HG02885 (cell line): ENCODE measurements at regions not wholly inside any gene's neighbourhood (a gene's known extent, or its start where the extent isn't known, plus 50 kb on each side); places are given as distances from the start of the nearest gene placed in this dataset.

Experiments used
- ATAC-seq: cut with Tn5 transposase; IDR thresholded peaks from one replicate; pipeline ENCODE4 v1.9.1; 2021; ENCODE audit warnings: mild to moderate bottlenecking; ENCODE audit not compliant: unreplicated experiment, poor library complexity

GRCh38 chr2:134177351-134177931 is 76.4 kb upstream of the MGAT5 start:
- no peak for ATAC-seq

DNA sequence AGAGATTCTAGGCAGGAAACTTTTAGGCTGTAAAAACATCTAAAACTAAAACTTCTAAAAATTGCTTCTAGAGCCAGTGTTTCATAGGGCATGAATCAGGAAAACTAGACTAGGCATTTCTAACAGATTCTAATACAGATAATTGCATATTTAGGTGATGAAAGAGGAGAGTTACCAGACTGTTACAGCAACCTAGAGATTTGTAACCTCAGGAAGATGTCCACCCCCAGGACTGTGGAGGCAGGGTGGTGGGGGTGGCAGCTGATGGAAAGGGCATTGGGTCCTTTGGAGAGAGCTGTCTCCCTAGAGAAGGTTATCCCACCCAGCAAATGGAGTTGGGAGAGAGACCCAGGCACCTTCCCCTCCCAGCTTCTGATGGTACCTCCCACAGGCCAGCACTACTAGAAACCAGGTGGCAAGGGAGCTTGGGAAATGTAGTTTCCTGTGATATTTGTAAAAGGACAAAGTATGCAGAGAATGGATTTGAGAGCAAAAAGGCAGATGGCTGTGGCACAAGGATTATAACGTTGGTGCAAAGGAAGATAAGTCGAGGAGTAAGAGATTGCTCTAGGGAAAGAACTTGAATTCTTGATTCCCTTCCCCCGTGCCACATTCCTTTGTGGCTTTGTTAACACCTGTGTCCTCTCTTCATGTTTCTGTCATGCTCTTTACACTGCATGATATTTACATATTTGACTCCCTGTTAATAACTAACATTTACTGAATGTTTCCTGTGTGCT is 75.6 kb upstream of the MGAT5 start:
- no peak for ATAC-seq

DNA sequence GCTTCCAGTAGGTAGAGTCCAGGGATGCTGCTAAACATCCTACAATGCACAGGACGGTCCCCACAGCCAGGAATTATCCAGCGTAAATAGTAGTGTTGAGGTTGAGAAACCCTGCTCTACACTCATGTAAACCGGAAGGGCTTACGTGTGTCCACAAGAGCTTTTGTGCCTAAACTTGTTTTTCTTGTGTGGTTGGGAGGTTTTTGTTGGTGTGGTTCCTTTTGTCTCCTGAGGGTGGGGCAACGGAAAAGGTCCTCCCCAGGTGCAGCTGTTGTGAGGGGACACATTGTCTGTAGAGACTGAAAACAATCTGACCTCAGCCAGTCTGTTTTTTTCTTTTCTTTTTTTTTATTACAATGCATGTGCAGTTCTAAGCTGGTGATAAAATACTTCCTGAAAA is 72.7 kb upstream of the MGAT5 start:
- peak; percentile 79 for ATAC-seq

- no peak for ATAC-seq
These were observed 70.2 kb upstream of the MGAT5 start for GRCh38 chr2:134183679-134184078.

DNA sequence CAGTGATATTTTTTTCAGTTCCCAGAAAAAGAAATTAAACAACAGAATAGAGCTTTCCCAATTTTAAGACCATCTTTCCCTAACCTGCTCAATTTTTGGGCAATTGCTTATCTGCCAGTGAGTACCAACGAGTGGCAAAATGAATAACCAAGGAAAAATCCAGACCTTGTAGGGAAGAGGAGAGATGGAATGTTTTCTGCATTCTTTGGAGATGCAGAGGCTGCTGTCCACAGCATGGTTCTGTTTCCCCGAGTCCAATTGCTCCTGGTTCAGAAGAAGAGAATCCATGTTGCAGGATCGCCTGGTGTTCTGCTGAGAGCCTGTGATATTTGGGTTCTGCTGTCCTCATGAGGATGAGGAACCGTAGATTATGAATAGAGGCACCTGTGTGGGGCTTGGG is 68.2 kb upstream of the MGAT5 start:
- no peak for ATAC-seq

DNA sequence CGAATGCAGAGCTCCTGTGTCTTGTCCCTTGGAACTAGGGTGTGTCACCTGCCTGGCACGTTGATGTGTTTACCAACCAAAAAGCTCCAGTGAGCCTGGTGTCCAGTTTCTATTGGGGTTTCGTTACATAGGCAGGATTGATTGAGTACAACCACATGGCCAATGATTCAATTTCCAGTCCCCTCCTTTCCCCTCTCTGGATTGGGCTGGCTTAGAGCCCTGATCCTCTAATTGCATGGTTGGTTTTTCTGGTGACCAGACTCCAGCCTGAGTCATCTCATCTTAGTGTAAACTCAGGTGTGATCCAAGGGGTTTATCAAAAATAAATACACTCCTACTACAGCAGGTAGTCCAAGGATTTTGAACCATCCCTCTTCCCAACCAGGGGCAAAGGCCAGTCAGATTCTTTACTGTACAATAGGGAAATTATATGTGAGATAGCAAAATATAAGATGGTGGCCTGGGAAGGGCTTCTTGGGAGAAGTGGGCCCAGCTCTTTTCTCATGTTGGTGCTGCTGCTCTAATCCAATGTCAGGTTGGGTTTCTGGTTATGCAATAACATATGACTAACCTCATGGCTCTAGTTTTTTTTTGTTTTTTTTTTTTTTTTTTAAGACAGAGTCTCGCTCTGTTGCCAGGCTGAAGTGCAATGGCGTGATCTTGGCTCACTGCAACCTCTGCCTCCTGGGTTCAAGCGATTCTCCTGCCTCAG is 64.7 kb upstream of the MGAT5 start:
- no peak for ATAC-seq

DNA sequence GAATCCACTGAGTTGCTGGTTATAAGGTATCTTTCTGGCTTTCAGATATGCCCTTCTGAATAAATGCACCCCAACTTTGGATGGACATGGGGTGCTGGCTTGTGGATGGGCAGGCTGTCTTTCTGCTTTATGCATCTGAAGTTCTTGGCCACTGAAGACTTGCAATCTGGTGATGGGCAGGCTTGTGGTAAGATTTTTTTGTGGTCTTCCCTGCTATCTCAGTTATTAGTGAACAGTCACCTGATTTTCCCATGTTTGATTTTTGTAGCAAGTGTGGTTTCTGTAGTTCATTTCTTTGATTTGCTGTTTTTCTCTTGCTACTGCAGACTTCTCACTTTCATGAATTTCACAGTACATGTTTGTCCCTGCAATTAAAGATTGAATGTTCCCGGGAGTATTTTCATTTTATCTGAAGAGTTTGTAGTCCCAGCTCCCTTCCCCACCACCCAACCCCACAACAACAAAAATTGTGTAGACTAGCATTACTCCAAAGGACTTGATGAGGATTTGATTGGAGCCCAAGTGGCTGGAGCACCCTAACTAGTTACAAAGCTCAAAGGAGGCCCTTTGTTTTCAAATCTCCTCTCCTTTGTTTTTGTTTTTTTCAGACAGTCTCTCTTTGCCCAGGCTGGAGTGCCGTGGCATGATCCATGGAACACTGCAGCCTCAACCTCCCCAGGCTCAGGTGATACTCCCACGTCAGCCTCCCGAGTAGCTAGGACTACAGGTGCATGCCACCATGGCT is 63.6 kb upstream of the MGAT5 start:
- no peak for ATAC-seq

DNA sequence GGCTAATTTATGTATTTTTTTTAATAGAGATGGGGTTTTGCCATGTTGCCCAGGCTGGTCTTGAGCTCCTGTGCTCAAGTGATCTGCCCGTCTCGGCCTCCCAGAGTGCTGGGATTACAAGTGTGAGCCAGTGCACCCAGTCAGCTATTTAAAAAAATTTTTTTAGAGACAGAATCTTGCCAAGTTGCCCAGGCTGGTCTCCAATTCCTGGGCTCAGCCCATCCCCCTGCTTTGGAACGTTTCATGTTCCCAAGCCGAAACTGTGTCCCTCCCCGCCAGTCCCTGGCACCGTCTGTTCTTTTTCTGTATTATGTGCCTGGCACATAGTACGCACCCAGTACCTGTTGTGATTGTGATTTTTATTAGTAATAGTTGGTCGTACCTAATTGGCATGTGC is 63.1 kb upstream of the MGAT5 start:
- no peak for ATAC-seq

DNA sequence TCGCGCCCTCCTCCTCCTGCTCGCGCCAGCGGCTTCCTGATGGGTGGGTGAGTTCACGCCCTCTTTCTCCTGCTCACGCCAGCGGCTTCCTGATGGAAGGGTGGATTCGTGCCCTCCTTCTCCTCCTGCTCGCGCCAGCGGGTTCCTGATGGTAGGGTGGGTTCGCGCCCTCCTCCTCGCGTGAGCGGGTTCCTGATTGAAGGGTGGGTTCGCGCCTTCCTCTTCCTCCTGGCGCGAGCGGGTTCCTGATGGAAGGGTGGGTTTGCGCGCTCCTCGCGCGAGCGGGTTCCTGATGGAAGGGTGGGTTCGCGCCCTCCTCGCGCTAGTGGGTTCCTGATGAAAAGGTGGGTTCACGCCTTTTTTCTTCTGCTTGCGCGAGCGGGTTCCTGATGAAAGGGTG is 62.0 kb upstream of the MGAT5 start:
- ATAC-seq, result no peak

- ATAC-seq, result no peak
These were observed 60.9 kb upstream of the MGAT5 start for GRCh38 chr2:134193006-134193405.

- no peak for ATAC-seq
These were observed 59.4 kb upstream of the MGAT5 start for GRCh38 chr2:134194519-134194918.

- no peak for ATAC-seq
These were observed 58.5 kb upstream of the MGAT5 start for GRCh38 chr2:134195341-134195740.

GRCh38 chr2:134197445-134197844 is 56.4 kb upstream of the MGAT5 start:
- ATAC-seq, result no peak

GRCh38 chr2:134198006-134198634 is 55.8 kb upstream of the MGAT5 start:
- no peak for ATAC-seq

GRCh38 chr2:134199123-134199522 is 54.7 kb upstream of the MGAT5 start:
- no peak for ATAC-seq

- no peak for ATAC-seq
These were observed 53.7 kb upstream of the MGAT5 start for GRCh38 chr2:134200036-134200618.

DNA sequence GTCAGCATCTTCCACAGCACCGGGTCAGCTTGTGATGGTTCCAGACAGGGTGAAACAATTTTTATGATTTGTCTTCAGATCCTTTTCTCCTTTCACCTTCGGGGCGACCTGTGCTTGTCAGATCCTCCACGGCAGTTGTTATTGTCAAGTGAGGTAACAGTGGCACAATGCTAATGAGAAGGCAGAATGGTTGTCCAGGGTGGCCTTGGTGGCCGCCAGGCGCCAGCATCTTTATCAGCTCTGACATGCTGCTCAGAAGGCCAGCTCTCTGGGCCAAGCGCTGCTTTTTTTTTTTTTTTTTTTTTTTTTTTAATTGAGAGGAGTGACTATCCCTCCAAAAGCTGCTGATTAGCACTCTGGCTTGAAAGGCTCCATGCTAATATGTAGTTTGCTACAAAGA is 52.3 kb upstream of the MGAT5 start:
- ATAC-seq, result no peak

DNA sequence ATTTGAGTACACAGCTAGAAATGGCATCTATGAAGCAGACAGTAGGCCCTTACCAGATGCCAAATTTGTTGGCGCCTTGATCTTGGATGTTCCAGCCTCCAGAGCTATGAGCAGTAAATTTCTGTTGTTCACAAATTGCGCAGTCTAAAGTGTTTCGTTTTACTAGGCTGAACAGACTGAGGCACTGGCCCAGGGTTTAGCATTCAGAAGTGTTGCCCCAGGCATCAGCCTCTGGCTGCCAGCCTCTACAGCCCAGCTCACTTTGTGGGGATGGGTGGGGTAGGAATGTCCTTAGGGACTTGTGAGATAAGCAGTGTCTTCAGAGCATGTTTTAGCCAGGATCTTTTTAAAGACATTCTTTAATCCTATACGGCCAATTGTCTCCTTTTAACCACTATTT is 51.5 kb upstream of the MGAT5 start:
- ATAC-seq, result no peak

DNA sequence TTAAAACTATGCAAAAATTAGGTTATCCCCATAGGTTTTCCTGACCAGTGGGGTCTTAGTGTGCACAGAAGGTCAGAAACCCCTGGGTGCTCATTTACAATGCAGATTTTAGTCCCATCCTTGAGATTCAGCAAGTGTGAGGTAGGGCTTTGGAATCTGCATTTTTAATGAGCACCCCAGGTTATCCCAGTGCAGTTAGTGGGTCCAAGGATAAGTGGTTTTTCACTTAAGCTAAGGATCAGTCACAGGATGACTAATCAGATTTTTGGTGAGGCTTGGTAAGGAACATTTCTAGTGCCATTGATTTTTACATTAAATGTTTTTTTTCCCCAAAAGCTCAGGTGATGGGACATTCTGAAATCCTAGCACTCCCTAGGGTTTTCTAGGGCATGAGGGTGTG is 50.7 kb upstream of the MGAT5 start:
- no peak for ATAC-seq
